ENCODE measurements at regions not wholly inside any gene's neighbourhood (a gene's known extent, or its start where the extent isn't known, plus 50 kb on each side); places are given as distances from the start of the nearest gene placed in this dataset.

GRCh38 chr21:43318841-43319781 lies 107.8 kb downstream of the SIK1 start:
- DNase-seq (ENCODE audit: low spot score) = no peak
- H3K27ac Mint-ChIP-seq = peak overlapping the region; percentile 74
- Histone ChIP-seq H3K4me3 (no peak overlapping the region), H3K4me1 (no peaks in the 10 kb centered on the region), H3F3A (ENCODE audit: low read depth) (no peaks in the 10 kb centered on the region), H2AFZ (replicated peaks) (no peak overlapping the region), H3K4me2 (no peak overlapping the region), H3K36me3 (no peaks in the 10 kb centered on the region), H3K27ac (no peak overlapping the region), H3K79me2 (ENCODE audit: low read depth) (no peaks in the 10 kb centered on the region), H3K27me3 (no peaks in the 10 kb centered on the region), H3K9ac (no peak overlapping the region), H3K9me3 (ENCODE audit: low read depth) (no peaks in the 10 kb centered on the region), H4K20me1 (ENCODE audit: low read depth) (no peaks in the 10 kb centered on the region)
- peaks cover 17% of the 10 kb centered on the region for H3K9me3 Mint-ChIP-seq
- TF ChIP-seq CTCF (IDR thresholded peaks at IDR 0.05) = no peak
- TF ChIP-seq EZH2 (IDR thresholded peaks at IDR 0.05) = no peak
- TF ChIP-seq EZH2phosphoT487 (IDR thresholded peaks at IDR 0.05) = no peak
- H3K27me3 Mint-ChIP-seq (ENCODE audit: insufficient read depth, low read depth) = peaks cover 24% of the 10 kb centered on the region
- H3K4me3 Mint-ChIP-seq = no peak overlapping the region
- peaks cover 22% of the 10 kb centered on the region for H3K4me1 Mint-ChIP-seq
- H3K36me3 Mint-ChIP-seq = peaks cover 4% of the 10 kb centered on the region

- Histone ChIP-seq H3K79me2 (ENCODE audit: low read depth) (no peaks in the 10 kb centered on the region), H3K9ac (no peak overlapping the region), H3K27ac (no peak overlapping the region), H4K20me1 (ENCODE audit: low read depth) (no peaks in the 10 kb centered on the region), H3K36me3 (no peaks in the 10 kb centered on the region), H3K4me2 (no peak overlapping the region), H3F3A (ENCODE audit: low read depth) (no peaks in the 10 kb centered on the region), H3K4me1 (no peaks in the 10 kb centered on the region), H2AFZ (replicated peaks) (no peak overlapping the region), H3K4me3 (no peak overlapping the region), H3K27me3 (no peaks in the 10 kb centered on the region), H3K9me3 (ENCODE audit: low read depth) (no peaks in the 10 kb centered on the region)
- TF ChIP-seq EZH2phosphoT487 (IDR thresholded peaks at IDR 0.05) = no peak
- TF ChIP-seq EZH2 (IDR thresholded peaks at IDR 0.05) = no peak
- no peak for TF ChIP-seq CTCF (IDR thresholded peaks at IDR 0.05)
- Mint-ChIP-seq H3K4me3 (peak overlapping the region; percentile 62), H3K27ac (no peak overlapping the region), H3K4me1 (peaks cover 19% of the 10 kb centered on the region), H3K36me3 (peaks cover 4% of the 10 kb centered on the region), H3K9me3 (peaks cover 17% of the 10 kb centered on the region), H3K27me3 (ENCODE audit: insufficient read depth, low read depth) (peaks cover 25% of the 10 kb centered on the region)
- DNase-seq (ENCODE audit: low spot score) = no peak
Observed at GRCh38 chr21:43318368-43318767, 108.6 kb downstream of the SIK1 start.

- no peak overlapping the region for H3K4me2 ChIP-seq
- H3K9ac ChIP-seq = no peak overlapping the region
- H3K27me3 Mint-ChIP-seq (ENCODE audit: insufficient read depth, low read depth) = peaks cover 27% of the 10 kb centered on the region
- H3K4me3 Mint-ChIP-seq = no peak overlapping the region
- H3K27ac ChIP-seq = no peak overlapping the region
- H3K4me3 ChIP-seq = no peak overlapping the region
- peak overlapping the region; percentile 24 for H3K27ac Mint-ChIP-seq
- TF ChIP-seq EZH2phosphoT487 (IDR thresholded peaks at IDR 0.05) (no peak), EZH2 (IDR thresholded peaks at IDR 0.05) (no peak), CTCF (IDR thresholded peaks at IDR 0.05) (no peak)
- H3K4me1 Mint-ChIP-seq = peaks cover 21% of the 10 kb centered on the region
- H3K9me3 ChIP-seq (ENCODE audit: low read depth) = no peaks in the 10 kb centered on the region
- H3K9me3 Mint-ChIP-seq = peaks cover 17% of the 10 kb centered on the region
- no peaks in the 10 kb centered on the region for H4K20me1 ChIP-seq (ENCODE audit: low read depth)
- no peaks in the 10 kb centered on the region for H3K27me3 ChIP-seq
- peaks cover 4% of the 10 kb centered on the region for H3K36me3 Mint-ChIP-seq
- no peak overlapping the region for H2AFZ ChIP-seq (replicated peaks)
- H3K79me2 ChIP-seq (ENCODE audit: low read depth) = no peaks in the 10 kb centered on the region
- no peaks in the 10 kb centered on the region for H3K4me1 ChIP-seq
- H3K36me3 ChIP-seq = no peaks in the 10 kb centered on the region
- no peaks in the 10 kb centered on the region for H3F3A ChIP-seq (ENCODE audit: low read depth)
- DNase-seq (ENCODE audit: low spot score) = no peak
Observed at GRCh38 chr21:43317959-43318358, 109.0 kb downstream of the SIK1 start.
